Smooth muscle cell (in vitro differentiated cells): ENCODE measurements at regions not wholly inside any gene's neighbourhood (a gene's known extent, or its start where the extent isn't known, plus 50 kb on each side); places are given as distances from the start of the nearest gene placed in this dataset.

Source experiments
- DNase-seq: peaks from one replicate; lab custom pipeline; 2025; ENCODE audit not compliant: unreplicated experiment; lab: John Stamatoyannopoulos, UW
- H2AFZ ChIP-seq: fragments of 200-600 bp; sonication (generic); 2 replicates; pipeline ENCODE4 v1.6.0; 2016; ENCODE audit warnings: antibody characterized with exemption, low read depth, mild to moderate bottlenecking
- H3F3A ChIP-seq: fragments of 200-600 bp; sonication (generic); 2 replicates; pipeline ENCODE4 v1.6.0; 2017; ENCODE audit warnings: antibody characterized with exemption, low read depth
- H3K27ac ChIP-seq: fragments of 200-600 bp; sonication (generic); 2 replicates; pipeline ENCODE4 v1.5.1; 2016; ENCODE audit warnings: low read depth, mild to moderate bottlenecking
- H3K27me3 ChIP-seq: fragments of 200-600 bp; sonication (generic); 2 replicates; pipeline ENCODE4 v1.6.1; 2016; ENCODE audit warnings: low read depth, mild to moderate bottlenecking
- H3K36me3 ChIP-seq: fragments of 200-600 bp; sonication (generic); 2 replicates; pipeline ENCODE4 v1.5.1; 2016; ENCODE audit warnings: low read depth
- H3K4me1 ChIP-seq: fragments of 200-600 bp; sonication (generic); 2 replicates; pipeline ENCODE4 v1.5.1; 2016; ENCODE audit warnings: low read depth
- H3K4me2 ChIP-seq: fragments of 200-600 bp; sonication (generic); 2 replicates; pipeline ENCODE4 v1.6.0; 2016; ENCODE audit warnings: mild to moderate bottlenecking
- H3K4me3 ChIP-seq: fragments of 200-600 bp; sonication (generic); 2 replicates; pipeline ENCODE4 v1.5.1; 2016; ENCODE audit warnings: mild to moderate bottlenecking
- H3K79me2 ChIP-seq: fragments of 200-600 bp; sonication (generic); 2 replicates; pipeline ENCODE4 v1.6.0; 2016; ENCODE audit warnings: low read depth, mild to moderate bottlenecking
- H3K9ac ChIP-seq: fragments of 200-600 bp; sonication (generic); 2 replicates; pipeline ENCODE4 v1.6.0; 2016; ENCODE audit warnings: low read depth
- H3K9me3 ChIP-seq: fragments of 200-600 bp; sonication (generic); replicated peaks from 2 replicates; pipeline ENCODE4 v1.5.1; 2016; ENCODE audit warnings: low read depth
- H4K20me1 ChIP-seq: fragments of 200-600 bp; sonication (generic); 2 replicates; pipeline ENCODE4 v1.6.0; 2016; ENCODE audit warnings: low read depth
- WGBS: methylation state at CpG from one replicate; pipeline ENCODE4 v1.1.7; 2016; ENCODE audit warnings: low lambda C conversion rate; 5-methylcytosine and 5-hydroxymethylcytosine counted together
- TF ChIP-seq, protein P1 (sequence below): fragments of 200-600 bp; sonication (generic); IDR thresholded peaks from 2 replicates; pipeline ENCODE4 v1.5.1; 2017; ENCODE audit warnings: borderline replicate concordance, mild to moderate bottlenecking, antibody characterized with exemption; ENCODE audit not compliant: insufficient read depth, poor library complexity, severe bottlenecking

DNA sequence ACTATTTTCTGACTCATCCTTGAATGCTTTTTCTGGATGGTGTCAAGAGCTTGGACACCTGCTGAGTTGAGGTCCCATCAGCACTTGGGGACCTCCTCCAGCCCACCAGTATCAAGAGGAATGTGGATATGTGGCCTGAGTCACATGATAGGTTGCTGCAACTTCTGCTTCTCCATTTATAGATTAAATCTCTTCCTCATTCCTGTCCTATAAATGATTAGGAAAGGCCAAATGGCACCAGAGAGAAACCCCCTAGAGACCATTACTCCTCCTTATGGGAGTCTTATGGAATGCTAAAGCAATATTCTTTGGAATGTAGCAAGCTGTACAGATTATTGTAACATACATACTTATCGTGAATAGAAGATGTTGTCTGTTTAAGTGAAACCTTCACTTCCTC, 85.6 kb downstream of the NEUROD6 start:
- H3K79me2 ChIP-seq = no peaks in the 10 kb centered on the region
- no peaks in the 10 kb centered on the region for H3K36me3 ChIP-seq
- no peaks in the 10 kb centered on the region for H3F3A ChIP-seq
- TF ChIP-seq, protein P1, sequence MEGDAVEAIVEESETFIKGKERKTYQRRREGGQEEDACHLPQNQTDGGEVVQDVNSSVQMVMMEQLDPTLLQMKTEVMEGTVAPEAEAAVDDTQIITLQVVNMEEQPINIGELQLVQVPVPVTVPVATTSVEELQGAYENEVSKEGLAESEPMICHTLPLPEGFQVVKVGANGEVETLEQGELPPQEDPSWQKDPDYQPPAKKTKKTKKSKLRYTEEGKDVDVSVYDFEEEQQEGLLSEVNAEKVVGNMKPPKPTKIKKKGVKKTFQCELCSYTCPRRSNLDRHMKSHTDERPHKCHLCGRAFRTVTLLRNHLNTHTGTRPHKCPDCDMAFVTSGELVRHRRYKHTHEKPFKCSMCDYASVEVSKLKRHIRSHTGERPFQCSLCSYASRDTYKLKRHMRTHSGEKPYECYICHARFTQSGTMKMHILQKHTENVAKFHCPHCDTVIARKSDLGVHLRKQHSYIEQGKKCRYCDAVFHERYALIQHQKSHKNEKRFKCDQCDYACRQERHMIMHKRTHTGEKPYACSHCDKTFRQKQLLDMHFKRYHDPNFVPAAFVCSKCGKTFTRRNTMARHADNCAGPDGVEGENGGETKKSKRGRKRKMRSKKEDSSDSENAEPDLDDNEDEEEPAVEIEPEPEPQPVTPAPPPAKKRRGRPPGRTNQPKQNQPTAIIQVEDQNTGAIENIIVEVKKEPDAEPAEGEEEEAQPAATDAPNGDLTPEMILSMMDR = no peak
- no peak for DNase-seq
- H3K4me3 ChIP-seq = no peak overlapping the region
- H4K20me1 ChIP-seq = no peaks in the 10 kb centered on the region
- H3K9me3 ChIP-seq = no peaks in the 10 kb centered on the region
- no peaks in the 10 kb centered on the region for H3K4me1 ChIP-seq
- no peak overlapping the region for H2AFZ ChIP-seq
- no peak overlapping the region for H3K4me2 ChIP-seq
- WGBS = 97% methylated on average over 1 of the region's 1 CpG
- peaks cover 14% of the 10 kb centered on the region for H3K27me3 ChIP-seq
- no peak overlapping the region for H3K27ac ChIP-seq
- H3K9ac ChIP-seq = no peak overlapping the region

DNA sequence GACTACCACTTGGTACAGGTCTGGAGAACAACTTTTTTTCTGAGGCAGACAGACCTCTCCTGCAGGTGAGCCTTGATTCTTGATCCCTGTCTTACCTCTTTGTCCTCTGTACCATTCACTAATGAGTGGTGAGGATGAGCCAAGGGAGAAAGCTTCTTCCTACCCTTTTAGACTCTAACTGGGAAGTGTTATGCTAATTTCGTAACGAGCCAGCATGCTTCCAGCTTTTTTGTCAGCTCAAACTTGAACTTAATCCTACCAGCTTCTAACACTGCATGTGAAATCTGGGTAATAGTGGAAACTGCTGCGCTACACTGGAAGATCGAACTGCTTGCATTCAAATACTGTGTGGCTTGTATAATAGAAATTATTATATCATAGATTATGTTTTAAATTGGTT, 87.0 kb downstream of the NEUROD6 start:
- WGBS = 62% methylated on average over 4 of the region's 4 CpGs
- Histone ChIP-seq H3K9ac (no peak overlapping the region), H3K4me3 (no peak overlapping the region), H3K27ac (no peak overlapping the region), H4K20me1 (no peaks in the 10 kb centered on the region), H3K36me3 (no peaks in the 10 kb centered on the region), H3K9me3 (no peaks in the 10 kb centered on the region), H3K4me2 (no peak overlapping the region), H3F3A (no peaks in the 10 kb centered on the region), H3K27me3 (peaks cover 14% of the 10 kb centered on the region), H3K79me2 (no peaks in the 10 kb centered on the region), H2AFZ (no peak overlapping the region), H3K4me1 (no peaks in the 10 kb centered on the region)
- TF ChIP-seq, protein P1 = no peak
- no peak for DNase-seq

DNA sequence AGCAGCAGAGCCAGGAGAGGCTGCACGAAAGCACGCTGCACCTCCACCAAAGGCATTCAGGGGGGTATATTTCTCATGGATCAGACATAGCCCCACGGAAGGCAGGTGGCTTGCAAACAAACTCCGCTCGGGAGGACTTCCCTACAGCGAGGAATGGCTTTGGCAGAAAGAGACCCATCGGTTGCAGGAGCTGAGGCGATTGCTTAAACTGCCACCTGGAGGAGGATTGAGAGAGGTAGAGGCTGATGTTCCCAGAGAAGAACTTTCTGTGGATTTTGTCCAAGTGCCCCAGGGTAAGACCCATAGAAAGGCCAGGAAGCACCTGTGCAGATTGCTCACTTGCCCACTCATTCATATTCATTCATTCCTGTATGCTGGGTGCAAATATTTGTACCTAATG, 89.1 kb downstream of the NEUROD6 start:
- H3K9ac ChIP-seq = no peak overlapping the region
- no peaks in the 10 kb centered on the region for H3K36me3 ChIP-seq
- no peaks in the 10 kb centered on the region for H3K4me1 ChIP-seq
- H4K20me1 ChIP-seq = no peaks in the 10 kb centered on the region
- peaks cover 14% of the 10 kb centered on the region for H3K27me3 ChIP-seq
- no peak overlapping the region for H3K4me3 ChIP-seq
- H3F3A ChIP-seq = no peaks in the 10 kb centered on the region
- TF ChIP-seq, protein P1 = no peak
- no peak overlapping the region for H2AFZ ChIP-seq
- no peaks in the 10 kb centered on the region for H3K9me3 ChIP-seq
- WGBS = 66% methylated on average over 8 of the region's 8 CpGs
- no peak for DNase-seq
- H3K27ac ChIP-seq = no peak overlapping the region
- no peak overlapping the region for H3K4me2 ChIP-seq
- no peaks in the 10 kb centered on the region for H3K79me2 ChIP-seq

DNA sequence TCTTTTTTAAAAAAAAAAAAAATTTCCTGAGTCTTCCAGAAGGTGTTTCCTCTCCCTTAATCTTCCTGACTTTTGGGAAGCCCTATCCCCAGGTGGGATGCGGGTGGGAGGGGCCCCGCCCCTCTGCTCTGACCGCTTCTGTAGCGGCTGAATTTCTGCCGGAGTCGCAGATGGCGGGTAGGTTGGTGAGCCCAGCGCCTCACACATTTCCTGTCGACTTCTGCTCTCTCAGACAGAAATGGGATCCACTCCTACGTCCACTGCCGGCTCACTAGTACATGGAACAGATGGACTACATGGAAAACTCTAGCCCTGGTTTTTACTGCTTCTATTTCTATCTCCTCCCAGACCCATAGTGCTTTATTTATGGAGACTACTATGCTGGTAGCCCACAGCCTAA, 90.9 kb downstream of the NEUROD6 start:
- Histone ChIP-seq H3K4me3 (no peak overlapping the region), H3K79me2 (no peaks in the 10 kb centered on the region), H3K9ac (no peak overlapping the region), H3K27me3 (peaks cover 20% of the 10 kb centered on the region), H4K20me1 (no peaks in the 10 kb centered on the region), H3F3A (no peaks in the 10 kb centered on the region), H3K4me1 (no peaks in the 10 kb centered on the region), H3K9me3 (no peaks in the 10 kb centered on the region), H3K36me3 (no peaks in the 10 kb centered on the region), H3K27ac (no peak overlapping the region), H2AFZ (no peak overlapping the region), H3K4me2 (no peak overlapping the region)
- TF ChIP-seq, protein P1 = no peak
- no peak for DNase-seq
- WGBS = 56% methylated on average over 11 of the region's 11 CpGs
